NB4 (cell line): ENCODE measurements at regions not wholly inside any gene's neighbourhood (a gene's known extent, or its start where the extent isn't known, plus 50 kb on each side); places are given as distances from the start of the nearest gene placed in this dataset.

Experiments
- CTCF ChIP-seq: IDR thresholded peaks from one replicate; pipeline ENCODE4 v1.5.1; 2012; ENCODE audit warnings: low read depth, low read length
- MAX ChIP-seq: IDR thresholded peaks from 2 replicates; pipeline ENCODE4 v1.6.1; 2011; ENCODE audit warnings: low read depth, low read length

GRCh38 chr4:28435314-28435713, 1574.7 kb downstream of the STIM2 start:
- TF ChIP-seq CTCF: no peak
- no peak for TF ChIP-seq MAX
